ENCODE measurements at regions not wholly inside any gene's neighbourhood (a gene's known extent, or its start where the extent isn't known, plus 50 kb on each side); places are given as distances from the start of the nearest gene placed in this dataset.
"Not testable (repeated sequence)": the region's sequence is repeated elsewhere in the genome, so short reads cannot be mapped to it uniquely, and the experiment has no call there.

GRCh38 chr11:11220786-11221185 lies 132.3 kb downstream of the CSNK2A3 start:
- DNase-seq (ENCODE audit: low read depth) = no peak

GRCh38 chr11:11218629-11218986 lies 134.4 kb downstream of the CSNK2A3 start:
- DNase-seq (ENCODE audit: low read depth) = no peak

GRCh38 chr11:11217929-11218628 lies 135.0 kb downstream of the CSNK2A3 start:
- DNase-seq (ENCODE audit: low read depth) = no peak

- no peak for DNase-seq (ENCODE audit: low read depth)
Measured at GRCh38 chr11:11217289-11217928, 135.6 kb downstream of the CSNK2A3 start.

GRCh38 chr11:11215944-11216343 lies 137.1 kb downstream of the CSNK2A3 start:
- DNase-seq (ENCODE audit: low read depth) = no peak

GRCh38 chr11:11215058-11215815 lies 137.8 kb downstream of the CSNK2A3 start:
- no peak for DNase-seq (ENCODE audit: low read depth)

- no peak for DNase-seq (ENCODE audit: low read depth)
Measured at GRCh38 chr11:11213117-11213516, 139.9 kb downstream of the CSNK2A3 start.

GRCh38 chr11:11211888-11212287 lies 141.2 kb downstream of the CSNK2A3 start:
- no peak for DNase-seq (ENCODE audit: low read depth)

GRCh38 chr11:11211186-11211585 lies 141.9 kb downstream of the CSNK2A3 start:
- no peak for DNase-seq (ENCODE audit: low read depth)

- DNase-seq (ENCODE audit: low read depth) = no peak
Measured at GRCh38 chr11:11210446-11210845, 142.6 kb downstream of the CSNK2A3 start.

GRCh38 chr11:11209967-11210366 lies 143.1 kb downstream of the CSNK2A3 start:
- no peak for DNase-seq (ENCODE audit: low read depth)

GRCh38 chr11:11208994-11209393 lies 144.1 kb downstream of the CSNK2A3 start:
- DNase-seq (ENCODE audit: low read depth) = no peak

- DNase-seq (ENCODE audit: low read depth) = no peak
Measured at GRCh38 chr11:11207428-11207827, 145.6 kb downstream of the CSNK2A3 start.

GRCh38 chr11:11206484-11206883 lies 146.6 kb downstream of the CSNK2A3 start:
- no peak for DNase-seq (ENCODE audit: low read depth)

- DNase-seq (ENCODE audit: low read depth) = no peak
Measured at GRCh38 chr11:11202885-11203284, 150.2 kb downstream of the CSNK2A3 start.

GRCh38 chr11:11201302-11201701 lies 151.7 kb downstream of the CSNK2A3 start:
- not testable (repeated sequence) for DNase-seq (ENCODE audit: low read depth)

- DNase-seq (ENCODE audit: low read depth) = no peak
Measured at GRCh38 chr11:11192541-11192940, 160.5 kb downstream of the CSNK2A3 start.

GRCh38 chr11:11189506-11189905 lies 163.5 kb downstream of the CSNK2A3 start:
- no peak for DNase-seq (ENCODE audit: low read depth)

- no peak for DNase-seq (ENCODE audit: low read depth)
Measured at GRCh38 chr11:11186249-11186648, 166.8 kb downstream of the CSNK2A3 start.

GRCh38 chr11:11182261-11182660 lies 170.8 kb downstream of the CSNK2A3 start:
- no peak for DNase-seq (ENCODE audit: low read depth)

- DNase-seq (ENCODE audit: low read depth) = no peak
Measured at GRCh38 chr11:11178671-11179638, 174.1 kb downstream of the CSNK2A3 start.

Measured in stimulated activated CD8-positive, alpha-beta memory T cell treated with anti-CD3 and anti-CD28 coated beads, Interleukin-4, amount 100 ng/mL, for 24 hours (primary cell).